HG03565 (cell line): ENCODE measurements at regions not wholly inside any gene's neighbourhood (a gene's known extent, or its start where the extent isn't known, plus 50 kb on each side); places are given as distances from the start of the nearest gene placed in this dataset.

Source experiments
- ATAC-seq: cut with Tn5 transposase; IDR thresholded peaks from one replicate; pipeline ENCODE4 v1.9.1; 2021; ENCODE audit warnings: mild to moderate bottlenecking, moderate library complexity; ENCODE audit not compliant: unreplicated experiment

- ATAC-seq: no peak
These were observed 362.0 kb downstream of the SOX11 start for GRCh38 chr2:6054161-6054671.

- ATAC-seq: no peak
These were observed 368.9 kb downstream of the SOX11 start for GRCh38 chr2:6060992-6061663.

- ATAC-seq: no peak
These were observed 372.6 kb downstream of the SOX11 start for GRCh38 chr2:6064757-6065156.

- no peak for ATAC-seq
These were observed 373.5 kb downstream of the SOX11 start for GRCh38 chr2:6065703-6066102.

- no peak for ATAC-seq
These were observed 374.9 kb downstream of the SOX11 start for GRCh38 chr2:6067089-6067488.

GRCh38 chr2:6067806-6068205, 375.6 kb downstream of the SOX11 start:
- no peak for ATAC-seq

GRCh38 chr2:6068429-6068828, 376.2 kb downstream of the SOX11 start:
- ATAC-seq: no peak

GRCh38 chr2:6069381-6069780, 377.2 kb downstream of the SOX11 start:
- no peak for ATAC-seq

GRCh38 chr2:6071519-6071918, 379.3 kb downstream of the SOX11 start:
- ATAC-seq: no peak

GRCh38 chr2:6072276-6072675, 380.1 kb downstream of the SOX11 start:
- no peak for ATAC-seq

- ATAC-seq: no peak
These were observed 380.6 kb downstream of the SOX11 start for GRCh38 chr2:6072768-6073167.

GRCh38 chr2:6073191-6074088, 381.3 kb downstream of the SOX11 start:
- no peak for ATAC-seq

- no peak for ATAC-seq
These were observed 382.0 kb downstream of the SOX11 start for GRCh38 chr2:6074089-6074643.

GRCh38 chr2:6077585-6077984, 385.4 kb downstream of the SOX11 start:
- no peak for ATAC-seq

- no peak for ATAC-seq
These were observed 386.2 kb downstream of the SOX11 start for GRCh38 chr2:6078414-6078813.

GRCh38 chr2:6079405-6079804, 387.2 kb downstream of the SOX11 start:
- ATAC-seq: no peak

GRCh38 chr2:6080932-6081753, 389.0 kb downstream of the SOX11 start:
- ATAC-seq: no peak

GRCh38 chr2:6081955-6082624, 389.9 kb downstream of the SOX11 start:
- no peak for ATAC-seq

GRCh38 chr2:6082625-6083018, 390.4 kb downstream of the SOX11 start:
- no peak for ATAC-seq

GRCh38 chr2:6083136-6083535, 391.0 kb downstream of the SOX11 start:
- no peak for ATAC-seq
